GM18499 (cell line): ENCODE measurements at regions not wholly inside any gene's neighbourhood (a gene's known extent, or its start where the extent isn't known, plus 50 kb on each side); places are given as distances from the start of the nearest gene placed in this dataset.

Experiments used
- ATAC-seq: cut with Tn5 transposase; IDR thresholded peaks from one replicate; pipeline ENCODE4 v1.9.1; 2021; ENCODE audit warnings: moderate number of reproducible peaks; ENCODE audit not compliant: insufficient read depth, unreplicated experiment

- ATAC-seq = no peak
Observed at GRCh38 chr16:64215730-64216129, 906.1 kb downstream of the CDH11 start.

DNA sequence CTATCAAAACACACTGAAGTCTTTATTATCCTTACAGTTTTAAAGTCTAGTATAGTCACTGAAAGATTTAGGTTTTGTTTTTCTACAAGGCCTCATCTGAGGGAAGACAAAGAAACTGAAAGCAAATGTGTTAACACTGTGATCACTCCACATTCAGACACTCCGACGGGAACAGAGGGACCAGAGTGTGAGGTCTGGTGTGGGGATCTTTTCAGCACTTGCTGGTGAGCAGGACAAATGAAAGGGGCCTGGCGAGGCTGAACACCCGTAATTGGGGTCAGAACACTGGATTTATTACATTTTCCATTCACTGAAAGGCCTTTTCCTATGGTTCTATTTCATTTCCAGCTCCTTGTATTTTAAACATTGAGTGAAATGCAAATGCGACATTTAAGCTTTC is 910.5 kb downstream of the CDH11 start:
- no peak for ATAC-seq

GRCh38 chr16:64206862-64207261 is 915.0 kb downstream of the CDH11 start:
- ATAC-seq = no peak

- no peak for ATAC-seq
Observed at GRCh38 chr16:64203126-64203525, 918.7 kb downstream of the CDH11 start.

DNA sequence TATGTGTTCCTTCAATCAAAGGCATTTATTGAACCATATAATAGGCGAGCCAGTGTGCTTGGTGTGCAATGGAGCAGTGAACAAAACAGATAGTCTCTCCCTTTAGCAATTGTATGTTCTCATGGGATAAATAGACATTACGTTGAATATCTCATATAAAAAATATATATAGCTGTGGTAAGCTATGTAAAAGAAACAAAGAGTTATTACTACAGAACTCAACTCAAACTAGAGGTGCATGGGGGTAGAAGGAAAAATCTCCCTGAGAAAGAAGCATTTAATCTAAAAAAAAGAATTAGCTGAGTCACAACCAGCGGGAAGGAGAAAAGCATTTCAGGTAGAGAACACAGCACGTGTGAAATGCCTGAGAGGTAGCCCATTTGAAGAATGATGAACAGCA is 919.3 kb downstream of the CDH11 start:
- no peak for ATAC-seq

DNA sequence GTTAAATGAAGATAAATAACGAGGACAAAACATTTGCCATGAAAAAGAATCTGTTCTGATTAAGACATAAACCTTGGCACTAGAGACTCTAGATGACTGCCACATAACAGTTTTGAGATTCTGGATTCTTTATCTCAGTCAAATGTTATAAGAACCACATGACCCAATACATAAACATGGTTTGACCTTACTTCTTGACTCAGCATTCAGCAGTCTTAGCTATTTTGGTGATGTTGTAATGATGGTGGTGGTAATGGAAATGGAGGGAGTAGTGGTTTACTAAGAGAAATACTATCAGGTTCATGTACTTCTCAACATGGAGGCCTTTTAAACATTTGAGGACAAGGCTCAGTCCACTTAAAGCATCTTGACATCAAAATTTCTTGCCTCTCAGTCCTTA is 925.4 kb downstream of the CDH11 start:
- no peak for ATAC-seq

GRCh38 chr16:64185954-64186353 is 935.9 kb downstream of the CDH11 start:
- no peak for ATAC-seq

DNA sequence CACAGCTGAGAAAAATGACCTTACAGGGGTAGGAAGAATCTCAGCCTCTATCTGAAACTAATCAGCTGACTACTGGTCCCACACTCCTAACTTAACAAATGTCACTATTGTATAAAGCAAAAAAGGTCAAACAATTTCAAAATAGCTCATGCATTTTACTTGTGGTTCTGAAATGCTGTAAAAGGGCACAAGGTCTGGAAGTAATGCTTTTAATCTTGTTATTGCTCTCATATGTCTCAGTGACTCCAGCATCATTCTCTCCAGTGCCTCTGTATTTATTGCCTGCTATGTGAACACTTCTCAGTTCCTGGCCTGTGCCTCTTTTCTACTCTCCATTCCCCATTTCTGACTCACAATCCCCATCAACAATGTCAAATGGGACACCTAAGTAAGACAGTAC is 937.7 kb downstream of the CDH11 start:
- no peak for ATAC-seq

DNA sequence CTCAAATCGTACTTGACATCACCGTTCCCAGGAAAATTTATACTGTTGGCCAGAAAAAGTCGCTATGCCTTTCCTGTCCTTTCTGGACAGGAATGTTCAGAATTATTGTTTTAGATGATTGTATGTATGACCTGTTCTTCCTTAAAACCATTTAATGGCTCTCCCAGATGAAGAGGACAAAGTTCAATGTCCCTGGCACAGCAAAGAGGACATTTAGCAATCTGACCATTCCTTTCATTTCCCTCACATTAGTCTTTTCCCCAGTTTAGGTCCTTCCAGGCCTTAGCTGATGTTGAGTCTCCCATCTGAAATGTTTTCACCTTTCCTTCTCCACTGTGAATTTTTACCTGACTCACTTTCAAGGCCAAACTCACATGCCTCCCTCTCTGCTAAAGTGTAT is 938.9 kb downstream of the CDH11 start:
- no peak for ATAC-seq

GRCh38 chr16:64181271-64181925 is 940.5 kb downstream of the CDH11 start:
- no peak for ATAC-seq

DNA sequence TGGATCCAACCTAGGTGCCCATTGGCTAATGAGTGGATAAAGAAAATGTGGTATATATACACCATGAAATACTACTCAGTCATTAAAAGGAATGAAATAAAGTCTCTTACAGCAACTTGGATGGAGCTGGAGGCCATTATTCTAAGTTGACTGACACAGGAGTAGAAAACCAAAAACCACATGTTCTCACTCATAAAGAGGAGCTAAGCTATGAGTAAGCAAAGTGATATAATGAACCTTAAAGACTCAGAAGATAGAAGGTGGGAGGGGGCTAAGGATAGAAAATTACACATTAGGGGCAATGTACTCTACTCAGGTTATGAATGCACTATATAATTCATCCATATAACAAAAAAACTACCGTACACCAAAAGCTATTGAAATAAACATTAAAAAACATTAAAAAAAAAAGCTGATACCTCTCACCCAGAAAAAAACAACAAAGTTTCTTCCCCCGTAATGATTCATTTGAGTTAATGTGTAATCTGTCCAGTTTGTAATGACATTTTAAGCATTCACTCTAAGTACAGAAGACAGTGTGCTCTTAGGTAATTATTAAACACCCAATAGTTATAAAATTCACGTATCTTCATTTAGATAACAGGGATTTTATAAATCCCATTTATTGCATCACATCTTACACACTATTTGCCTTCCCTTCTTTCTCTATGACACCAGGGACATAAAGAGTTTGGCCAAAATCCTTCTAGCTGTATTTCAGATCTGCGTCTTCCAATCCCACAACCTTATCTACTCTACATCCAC is 941.5 kb downstream of the CDH11 start:
- no peak for ATAC-seq

DNA sequence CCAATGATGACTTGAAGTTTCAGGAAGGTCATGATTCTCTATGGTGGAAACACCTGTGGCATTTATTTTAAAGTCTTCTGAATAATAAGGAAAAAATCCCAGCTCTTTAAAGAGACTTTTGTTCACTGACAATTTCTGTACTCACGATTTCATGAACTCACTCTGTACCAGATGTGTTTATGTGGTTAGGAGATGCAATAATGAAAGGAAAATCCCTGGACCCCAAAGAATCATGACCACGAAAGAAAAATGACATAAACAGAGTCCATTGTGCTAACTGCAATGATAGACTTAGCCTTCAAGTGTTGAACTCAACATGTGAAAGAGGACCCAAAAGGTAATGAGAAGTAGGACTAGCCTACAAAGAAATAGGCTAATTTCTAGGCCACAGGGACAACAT is 947.5 kb downstream of the CDH11 start:
- no peak for ATAC-seq

- no peak for ATAC-seq
Observed at GRCh38 chr16:64172652-64173051, 949.2 kb downstream of the CDH11 start.

DNA sequence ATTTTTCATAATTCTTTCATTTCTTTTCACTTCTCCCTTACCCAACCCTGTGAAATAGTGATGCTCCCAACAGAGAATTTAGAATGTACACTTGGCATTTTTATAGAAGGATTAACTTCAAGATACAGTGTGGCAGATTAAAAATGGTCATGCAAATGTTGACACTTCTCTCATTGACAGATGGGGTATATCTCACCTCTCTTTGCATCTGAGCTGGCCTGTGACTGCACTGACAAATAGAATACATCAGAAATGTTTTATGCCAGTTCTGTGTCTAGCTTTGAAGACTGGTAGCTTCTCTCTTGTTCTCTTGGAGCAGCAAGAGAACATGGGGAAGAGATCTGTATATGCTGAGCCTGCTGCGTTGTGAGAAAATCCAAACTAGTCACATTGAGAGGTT is 949.6 kb downstream of the CDH11 start:
- ATAC-seq = no peak

DNA sequence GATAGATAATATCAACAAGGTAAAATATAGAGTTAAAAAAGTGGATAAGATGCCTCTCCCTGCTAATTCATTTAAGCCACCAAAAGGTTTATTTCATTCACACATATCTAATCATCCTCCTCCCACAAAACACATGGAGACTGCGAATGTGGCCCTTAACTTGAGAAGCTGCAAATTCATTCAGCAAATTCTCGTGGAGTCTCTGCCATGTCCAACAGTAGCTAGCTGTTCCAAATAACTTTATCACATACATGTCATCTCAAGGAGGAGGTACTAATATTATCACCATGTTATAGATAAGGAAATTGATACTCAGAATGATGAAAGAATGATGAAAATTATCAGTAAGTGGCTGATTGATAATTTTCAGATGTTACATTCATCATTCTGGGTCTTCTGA is 950.2 kb downstream of the CDH11 start:
- no peak for ATAC-seq

DNA sequence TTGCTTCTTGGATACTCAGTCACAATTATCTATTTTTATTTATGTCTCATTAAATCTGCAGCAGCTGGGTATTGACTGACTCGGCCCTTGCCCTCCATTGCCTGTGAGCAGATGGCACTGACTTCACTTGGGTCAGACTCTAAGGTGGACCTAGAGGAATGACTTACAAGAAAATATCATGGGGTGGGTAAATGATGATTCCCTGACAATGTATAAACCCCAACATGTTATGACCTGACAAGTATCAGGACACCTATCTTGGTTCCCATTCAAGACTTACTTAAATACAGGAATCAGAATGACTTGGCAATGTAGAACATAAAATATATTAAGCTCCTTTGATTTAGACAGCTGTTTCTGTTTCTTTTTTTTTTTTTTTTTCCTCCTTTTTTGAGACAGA is 953.5 kb downstream of the CDH11 start:
- no peak for ATAC-seq

GRCh38 chr16:64167936-64168335 is 953.9 kb downstream of the CDH11 start:
- ATAC-seq = no peak

DNA sequence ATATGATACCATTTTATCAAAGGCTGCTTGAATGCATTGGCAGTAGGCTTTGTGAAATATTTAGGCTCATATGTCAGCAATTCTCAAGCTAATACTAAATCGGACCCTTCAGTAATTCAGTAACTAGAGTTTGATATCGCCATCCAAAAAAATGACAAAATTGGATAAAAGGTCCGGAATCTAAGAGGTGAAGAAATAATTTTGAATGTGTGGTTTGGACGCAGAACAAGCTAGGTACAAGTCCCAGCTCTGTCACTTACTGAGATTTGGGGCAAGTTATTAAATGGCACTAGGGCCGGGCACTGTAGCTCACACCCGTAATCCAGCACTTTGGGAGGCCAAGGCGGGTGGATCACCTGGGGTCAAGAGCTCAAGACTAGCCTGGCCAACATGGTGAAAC is 956.5 kb downstream of the CDH11 start:
- no peak for ATAC-seq

GRCh38 chr16:64162613-64163375 is 959.1 kb downstream of the CDH11 start:
- ATAC-seq = no peak

GRCh38 chr16:64159976-64160375 is 961.9 kb downstream of the CDH11 start:
- no peak for ATAC-seq

DNA sequence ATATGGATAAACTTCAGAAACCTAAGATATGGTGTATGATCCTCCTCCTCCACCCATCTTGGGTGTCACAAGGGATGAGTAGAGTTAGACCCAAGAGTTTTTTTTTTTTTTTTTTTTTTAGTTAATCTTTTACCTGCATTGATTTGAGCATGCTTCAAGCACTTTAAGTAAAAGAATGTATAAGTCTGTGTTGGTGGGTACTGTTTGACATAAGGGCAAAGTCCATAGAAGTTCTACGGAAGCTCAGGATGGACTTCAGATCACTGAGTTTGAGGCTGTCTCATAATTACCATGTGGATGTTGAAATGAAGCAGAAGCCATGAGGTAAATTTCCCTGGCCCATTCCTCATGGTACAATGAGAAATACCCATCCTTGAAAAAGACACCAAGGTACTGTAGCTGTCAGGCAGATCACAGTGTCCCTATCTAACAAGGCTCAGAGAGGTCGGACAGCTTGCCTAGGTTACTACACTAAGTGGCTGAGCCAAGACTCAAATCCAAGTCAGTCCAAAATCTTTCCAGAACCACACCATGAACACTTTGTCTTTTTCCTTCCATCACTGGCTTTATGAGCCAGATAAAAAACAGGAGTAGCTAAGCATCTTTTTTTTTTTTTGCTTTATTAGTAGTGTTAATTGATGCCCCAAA is 962.8 kb downstream of the CDH11 start:
- no peak for ATAC-seq
